ENCODE measurements at regions not wholly inside any gene's neighbourhood (a gene's known extent, or its start where the extent isn't known, plus 50 kb on each side); places are given as distances from the start of the nearest gene placed in this dataset.

- peak; percentile 86 to 91 for DNase-seq
- H3K9me3 ChIP-seq (replicated peaks): 0 out of 2 replicates have a peak, but pooled peaks cover 2% of the 10 kb centered on the region
Measured at GRCh38 chr17:13750816-13751793, 149.4 kb upstream of the HS3ST3A1 start.

GRCh38 chr17:13753154-13753553 is 151.4 kb upstream of the HS3ST3A1 start:
- Histone ChIP-seq H3K4me3 (no peak overlapping the region), H3K27ac (no peak overlapping the region), H3K36me3 (no peaks in the 10 kb centered on the region), H3K4me1 (peaks cover 16% of the 10 kb centered on the region; the same call in 1 of the 2 replicates), H3K27me3 (no peaks in the 10 kb centered on the region), H3K9me3 (replicated peaks) (0 out of 2 replicates have a peak, but pooled peaks cover 2% of the 10 kb centered on the region)
- no peak for DNase-seq

More at GRCh38 chr17:13750816-13751793, 149.4 kb upstream of the HS3ST3A1 start:
- Histone ChIP-seq H3K4me3 (peak overlapping the region; percentile 21), H3K4me1 (peaks cover 16% of the 10 kb centered on the region; the same call in 1 of the 2 replicates), H3K27me3 (no peaks in the 10 kb centered on the region), H3K27ac (no peak overlapping the region; the same call in 1 of the 2 replicates), H3K36me3 (no peaks in the 10 kb centered on the region)

- no peak overlapping the region for H3K27ac ChIP-seq
- H3K9me3 ChIP-seq (replicated peaks): no peaks in the 10 kb centered on the region
- H3K4me1 ChIP-seq: peaks cover 16% of the 10 kb centered on the region; the same call in 1 of the 2 replicates
- no peaks in the 10 kb centered on the region for H3K27me3 ChIP-seq
- no peak overlapping the region for H3K4me3 ChIP-seq
- no peak for DNase-seq
- no peaks in the 10 kb centered on the region for H3K36me3 ChIP-seq
Measured at GRCh38 chr17:13753771-13754170, 152.0 kb upstream of the HS3ST3A1 start.

- no peaks in the 10 kb centered on the region for H3K9me3 ChIP-seq (replicated peaks)
- no peak for DNase-seq
- no peaks in the 10 kb centered on the region for H3K36me3 ChIP-seq
- no peak overlapping the region for H3K27ac ChIP-seq
- H3K4me1 ChIP-seq: peaks cover 7% of the 10 kb centered on the region; the same call in 1 of the 2 replicates
- H3K27me3 ChIP-seq: no peaks in the 10 kb centered on the region
- no peak overlapping the region for H3K4me3 ChIP-seq
Measured at GRCh38 chr17:13755851-13756250, 154.1 kb upstream of the HS3ST3A1 start.

- Histone ChIP-seq H3K27ac (no peak overlapping the region), H3K4me1 (peaks cover under 1% of the 10 kb centered on the region; the same call in 1 of the 2 replicates), H3K36me3 (no peaks in the 10 kb centered on the region), H3K27me3 (no peaks in the 10 kb centered on the region), H3K9me3 (replicated peaks) (no peaks in the 10 kb centered on the region), H3K4me3 (no peak overlapping the region)
- no peak for DNase-seq
Measured at GRCh38 chr17:13756763-13757162, 155.0 kb upstream of the HS3ST3A1 start.

- H3K27me3 ChIP-seq: no peaks in the 10 kb centered on the region
- H3K27ac ChIP-seq: no peak overlapping the region
- no peaks in the 10 kb centered on the region for H3K9me3 ChIP-seq (replicated peaks)
- H3K4me3 ChIP-seq: no peak overlapping the region
- no peak for DNase-seq
- H3K4me1 ChIP-seq: no peaks in the 10 kb centered on the region
- no peaks in the 10 kb centered on the region for H3K36me3 ChIP-seq
Measured at GRCh38 chr17:13757871-13758270, 156.1 kb upstream of the HS3ST3A1 start.

GRCh38 chr17:13759518-13760335 is 158.0 kb upstream of the HS3ST3A1 start:
- no peaks in the 10 kb centered on the region for H3K4me1 ChIP-seq
- H3K36me3 ChIP-seq: no peaks in the 10 kb centered on the region
- H3K9me3 ChIP-seq (replicated peaks): no peaks in the 10 kb centered on the region
- no peak overlapping the region for H3K4me3 ChIP-seq
- no peak for DNase-seq
- H3K27me3 ChIP-seq: no peaks in the 10 kb centered on the region
- H3K27ac ChIP-seq: no peak overlapping the region

GRCh38 chr17:13761038-13761603 is 159.4 kb upstream of the HS3ST3A1 start:
- DNase-seq: no peak
- Histone ChIP-seq H3K4me1 (no peaks in the 10 kb centered on the region), H3K4me3 (no peak overlapping the region), H3K9me3 (replicated peaks) (no peaks in the 10 kb centered on the region), H3K27me3 (no peaks in the 10 kb centered on the region), H3K27ac (no peak overlapping the region), H3K36me3 (no peaks in the 10 kb centered on the region)

GRCh38 chr17:13765701-13766100 is 164.0 kb upstream of the HS3ST3A1 start:
- H3K36me3 ChIP-seq: no peaks in the 10 kb centered on the region
- no peaks in the 10 kb centered on the region for H3K27me3 ChIP-seq
- DNase-seq: no peak
- no peaks in the 10 kb centered on the region for H3K4me1 ChIP-seq
- no peak overlapping the region for H3K4me3 ChIP-seq
- H3K9me3 ChIP-seq (replicated peaks): 0 out of 2 replicates have a peak, but pooled peaks cover 5% of the 10 kb centered on the region
- H3K27ac ChIP-seq: no peak overlapping the region

GRCh38 chr17:13770702-13771101 is 169.0 kb upstream of the HS3ST3A1 start:
- Histone ChIP-seq H3K27me3 (no peaks in the 10 kb centered on the region), H3K27ac (no peak overlapping the region)

GRCh38 chr17:13775450-13775849 is 173.7 kb upstream of the HS3ST3A1 start:
- H3K9me3 ChIP-seq (replicated peaks): no peaks in the 10 kb centered on the region; the same call in 1 of the 2 replicates
- H3K27ac ChIP-seq: no peak overlapping the region
- H3K4me3 ChIP-seq: no peak overlapping the region
- no peaks in the 10 kb centered on the region for H3K27me3 ChIP-seq
- no peak for DNase-seq
- no peaks in the 10 kb centered on the region for H3K4me1 ChIP-seq
- no peaks in the 10 kb centered on the region for H3K36me3 ChIP-seq

More at GRCh38 chr17:13770702-13771101, 169.0 kb upstream of the HS3ST3A1 start:
- Histone ChIP-seq H3K36me3 (no peaks in the 10 kb centered on the region), H3K4me1 (no peaks in the 10 kb centered on the region), H3K9me3 (replicated peaks) (0 out of 2 replicates have a peak, but pooled peaks cover 5% of the 10 kb centered on the region), H3K4me3 (no peak overlapping the region)
- no peak for DNase-seq

- H3K27ac ChIP-seq: no peak overlapping the region
- H3K4me3 ChIP-seq: no peak overlapping the region
- no peaks in the 10 kb centered on the region for H3K27me3 ChIP-seq
- no peaks in the 10 kb centered on the region; the same call in 1 of the 2 replicates for H3K9me3 ChIP-seq (replicated peaks)
- H3K36me3 ChIP-seq: no peaks in the 10 kb centered on the region
- H3K4me1 ChIP-seq: no peaks in the 10 kb centered on the region
- DNase-seq: no peak
Measured at GRCh38 chr17:13776027-13776551, 174.4 kb upstream of the HS3ST3A1 start.

- no peak overlapping the region for H3K27ac ChIP-seq
- H3K4me1 ChIP-seq: no peaks in the 10 kb centered on the region
- no peaks in the 10 kb centered on the region for H3K36me3 ChIP-seq
- no peaks in the 10 kb centered on the region; the same call in none of the 2 replicates for H3K9me3 ChIP-seq (replicated peaks)
- H3K4me3 ChIP-seq: no peak overlapping the region
- no peak for DNase-seq
- H3K27me3 ChIP-seq: no peaks in the 10 kb centered on the region
Measured at GRCh38 chr17:13777003-13777402, 175.3 kb upstream of the HS3ST3A1 start.

GRCh38 chr17:13784434-13785095 is 182.8 kb upstream of the HS3ST3A1 start:
- Histone ChIP-seq H3K36me3 (no peaks in the 10 kb centered on the region), H3K27ac (no peak overlapping the region), H3K9me3 (replicated peaks) (no peaks in the 10 kb centered on the region; the same call in none of the 2 replicates), H3K27me3 (no peaks in the 10 kb centered on the region), H3K4me1 (no peaks in the 10 kb centered on the region), H3K4me3 (no peak overlapping the region)
- DNase-seq: peak in 1 of 2 experiments; percentile 33

All from SJCRH30 (cell line).